PC-3 (cell line): ENCODE measurements at regions not wholly inside any gene's neighbourhood (a gene's known extent, or its start where the extent isn't known, plus 50 kb on each side); places are given as distances from the start of the nearest gene placed in this dataset.

Experiments used
- CTCF ChIP-seq: fragments of 300-600 bp; sonication (generic); conservative IDR thresholded peaks from 2 replicates; pipeline ENCODE4 v1.5.1; 2017; ENCODE audit warnings: antibody characterized with exemption, low read depth, mild to moderate bottlenecking, low read length
- EZH2 ChIP-seq: fragments of 300-600 bp; sonication (generic); IDR thresholded peaks from one replicate; pipeline ENCODE4 v1.6.1; 2017; ENCODE audit warnings: antibody characterized with exemption, mild to moderate bottlenecking, low read length; ENCODE audit not compliant: unreplicated experiment
- EZH2phosphoT487 ChIP-seq: fragments of 300-600 bp; sonication (generic); IDR thresholded peaks from 2 replicates; pipeline ENCODE4 v1.6.1; 2018; ENCODE audit warnings: mild to moderate bottlenecking, antibody characterized with exemption, low read length, borderline replicate concordance

- TF ChIP-seq CTCF (no peak), EZH2 (no peak), EZH2phosphoT487 (no peak)
Observed at GRCh38 chr7:127487381-127487780, 94.9 kb upstream of the ZNF800 start.
